ENCODE measurements at regions not wholly inside any gene's neighbourhood (a gene's known extent, or its start where the extent isn't known, plus 50 kb on each side); places are given as distances from the start of the nearest gene placed in this dataset.

GRCh38 chr10:128777342-128777741, 651.1 kb upstream of the MKI67 start:
- no peak for DNase-seq

- no peak for DNase-seq
Measured at GRCh38 chr10:128779416-128779815, 653.2 kb upstream of the MKI67 start.

- DNase-seq: no peak
Measured at GRCh38 chr10:128780156-128780761, 654.0 kb upstream of the MKI67 start.

GRCh38 chr10:128781637-128782036, 655.4 kb upstream of the MKI67 start:
- no peak for DNase-seq

GRCh38 chr10:128784444-128784843, 658.2 kb upstream of the MKI67 start:
- DNase-seq: no peak

- DNase-seq: no peak
Measured at GRCh38 chr10:128792426-128793140, 666.4 kb upstream of the MKI67 start.

- no peak for DNase-seq
Measured at GRCh38 chr10:128793726-128794655, 667.8 kb upstream of the MKI67 start.

- no peak for DNase-seq
Measured at GRCh38 chr10:128796396-128796912, 670.2 kb upstream of the MKI67 start.

GRCh38 chr10:128802062-128802461, 665.0 kb upstream of the MGMT start:
- no peak for DNase-seq

GRCh38 chr10:128803790-128804189, 663.3 kb upstream of the MGMT start:
- no peak for DNase-seq

- DNase-seq: no peak
Measured at GRCh38 chr10:128804411-128804810, 662.6 kb upstream of the MGMT start.

- no peak for DNase-seq
Measured at GRCh38 chr10:128808921-128809440, 658.1 kb upstream of the MGMT start.

- DNase-seq: no peak
Measured at GRCh38 chr10:128811511-128811910, 655.5 kb upstream of the MGMT start.

GRCh38 chr10:128812000-128812399, 655.0 kb upstream of the MGMT start:
- DNase-seq: no peak

- DNase-seq: no peak
Measured at GRCh38 chr10:128813574-128813973, 653.5 kb upstream of the MGMT start.

- DNase-seq: no peak
Measured at GRCh38 chr10:128814024-128814423, 653.0 kb upstream of the MGMT start.

GRCh38 chr10:128814782-128815181, 652.3 kb upstream of the MGMT start:
- no peak for DNase-seq

GRCh38 chr10:128816726-128817125, 650.3 kb upstream of the MGMT start:
- DNase-seq: no peak

GRCh38 chr10:128817636-128818035, 649.4 kb upstream of the MGMT start:
- DNase-seq: no peak

- no peak for DNase-seq
Measured at GRCh38 chr10:128820663-128821062, 646.4 kb upstream of the MGMT start.

GRCh38 chr10:128823201-128823600, 643.8 kb upstream of the MGMT start:
- DNase-seq: no peak

- DNase-seq: no peak
Measured at GRCh38 chr10:128825626-128826025, 641.4 kb upstream of the MGMT start.

- no peak for DNase-seq
Measured at GRCh38 chr10:128833671-128834070, 633.4 kb upstream of the MGMT start.
